Common myeloid progenitor, CD34-positive (primary cell): ENCODE measurements at regions not wholly inside any gene's neighbourhood (a gene's known extent, or its start where the extent isn't known, plus 50 kb on each side); places are given as distances from the start of the nearest gene placed in this dataset.

ENCODE experiments used
- CTCF ChIA-PET: fragments of 350-600 bp; sonication (Branson Sonifier 250); formaldehyde crosslinking; loops from one replicate; lab custom pipeline; 2021; ENCODE audit warnings: antibody characterized with exemption; lab: Charles Lee
- POLR2A ChIA-PET: fragments of 350-600 bp; sonication (Branson Sonifier 250); formaldehyde crosslinking; loops from one replicate; lab custom pipeline; 2021; ENCODE audit warnings: antibody characterized with exemption; lab: Charles Lee
- DNase-seq, 3 donors: peaks; one replicate each; pipeline versions ENCODE4 v3.0.0 to v3.0.0-alpha.2; 2013
- H3K27ac ChIP-seq, 2 experiments: 1 replicate in 1 of 2; 2 replicates in 1 of 2; pipeline ENCODE4 v1.7.0; 2013; ENCODE audit warnings: inconsistent platforms in 2 of 2, low read length in 2 of 2, mild to moderate bottlenecking in 2 of 2, low read depth in 1 of 2, moderate library complexity in 1 of 2; ENCODE audit not compliant: severe bottlenecking in 2 of 2, insufficient read depth in 1 of 2, poor library complexity in 1 of 2
- H3K27me3 ChIP-seq, 5 experiments: replicated peaks in 2 of 5; 1 replicate in 3 of 5; 2 replicates in 2 of 5; pipeline versions ENCODE4 v1.6.1 to v1.7.0; 2013; ENCODE audit warnings: low read length in 4 of 5, mild to moderate bottlenecking in 2 of 5, moderate library complexity in 2 of 5, inconsistent platforms in 1 of 5; ENCODE audit not compliant: insufficient read depth in 5 of 5, control insufficient read depth in 4 of 5
- H3K36me3 ChIP-seq, 4 experiments: 1 replicate in 2 of 4; 2 replicates in 2 of 4; pipeline versions ENCODE4 v1.6.1 to v1.7.0; 2013; ENCODE audit warnings: low read length in 3 of 4, control low read depth in 1 of 4, mild to moderate bottlenecking in 1 of 4; ENCODE audit not compliant: control insufficient read depth in 4 of 4, insufficient read depth in 4 of 4
- H3K4me1 ChIP-seq, 4 experiments: 1 replicate in 3 of 4; 2 replicates in 1 of 4; pipeline versions ENCODE4 v1.6.1 to v1.7.1; 2013; ENCODE audit warnings: low read length in 3 of 4, mild to moderate bottlenecking in 3 of 4, control low read depth in 1 of 4, inconsistent platforms in 1 of 4, moderate library complexity in 1 of 4; ENCODE audit not compliant: control insufficient read depth in 4 of 4, insufficient read depth in 4 of 4; ENCODE audit errors: control extremely low read depth in 1 of 4
- H3K4me3 ChIP-seq, 7 experiments: 1 replicate in 4 of 7; 2 replicates in 3 of 7; pipeline versions ENCODE4 v1.5.1 to v1.7.0; 2013; ENCODE audit warnings: mild to moderate bottlenecking in 7 of 7, low read length in 6 of 7, moderate library complexity in 6 of 7, inconsistent platforms in 2 of 7, low read depth in 2 of 7, control low read depth in 1 of 7; ENCODE audit not compliant: insufficient read depth in 4 of 7, control insufficient read depth in 1 of 7; ENCODE audit errors: extremely low read depth in 1 of 7
- H3K9me3 ChIP-seq, 5 experiments: 1 replicate in 4 of 5; 2 replicates in 1 of 5; pipeline versions ENCODE4 v1.6.1 to v1.7.1; 2013; ENCODE audit warnings: low read length in 4 of 5, mild to moderate bottlenecking in 2 of 5, inconsistent platforms in 1 of 5, low read depth in 1 of 5, moderate library complexity in 1 of 5; ENCODE audit not compliant: control insufficient read depth in 4 of 5, insufficient read depth in 2 of 5; ENCODE audit errors: control extremely low read depth in 1 of 5
- WGBS: methylation state at CpG from one replicate; pipeline ENCODE4 v1.1.5; 2013; ENCODE audit not compliant: insufficient coverage; 5-methylcytosine and 5-hydroxymethylcytosine counted together

GRCh38 chr13:76738616-76739015 lies 147.6 kb downstream of the KCTD12 start:
- H3K36me3 ChIP-seq = no peaks in the 10 kb centered on the region
- no peak overlapping the region for H3K27ac ChIP-seq
- peaks cover 0 to 23% (median 5%) of the 10 kb centered on the region in 5 experiments for H3K9me3 ChIP-seq
- no peak overlapping the region for H3K4me3 ChIP-seq
- POLR2A ChIA-PET = no interaction called here
- 94% methylated on average over 2 of the region's 3 CpGs for WGBS
- peaks cover 0 to 5% (median 0%) of the 10 kb centered on the region in 4 experiments for H3K4me1 ChIP-seq
- CTCF ChIA-PET = interaction anchor here (0.9 kb wide), 1 partner anchor 70 kb away, joined by 3 read pairs; no protein-coding TSS in a partner anchor
- no peak for DNase-seq
- H3K27me3 ChIP-seq = no peaks in the 10 kb centered on the region

- Histone ChIP-seq H3K27ac (no peak overlapping the region), H3K4me1 (peaks cover 0 to 5% (median 0%) of the 10 kb centered on the region in 4 experiments), H3K9me3 (peaks cover 0 to 16% (median 5%) of the 10 kb centered on the region in 5 experiments), H3K27me3 (no peaks in the 10 kb centered on the region), H3K36me3 (no peaks in the 10 kb centered on the region), H3K4me3 (no peak overlapping the region)
- POLR2A ChIA-PET = no interaction called here
- CTCF ChIA-PET = no interaction called here
- 100% methylated on average over 3 of the region's 3 CpGs for WGBS
- no peak for DNase-seq
Observed at GRCh38 chr13:76737526-76737925, 148.7 kb downstream of the KCTD12 start.

- POLR2A ChIA-PET = no interaction called here
- 92% methylated on average over 2 of the region's 3 CpGs for WGBS
- CTCF ChIA-PET = interaction anchor here (2.0 kb wide), 1 partner anchor 12 kb away, joined by 4 read pairs; no protein-coding TSS in a partner anchor
Observed at GRCh38 chr13:76735641-76736040, 150.6 kb downstream of the KCTD12 start.

DNA sequence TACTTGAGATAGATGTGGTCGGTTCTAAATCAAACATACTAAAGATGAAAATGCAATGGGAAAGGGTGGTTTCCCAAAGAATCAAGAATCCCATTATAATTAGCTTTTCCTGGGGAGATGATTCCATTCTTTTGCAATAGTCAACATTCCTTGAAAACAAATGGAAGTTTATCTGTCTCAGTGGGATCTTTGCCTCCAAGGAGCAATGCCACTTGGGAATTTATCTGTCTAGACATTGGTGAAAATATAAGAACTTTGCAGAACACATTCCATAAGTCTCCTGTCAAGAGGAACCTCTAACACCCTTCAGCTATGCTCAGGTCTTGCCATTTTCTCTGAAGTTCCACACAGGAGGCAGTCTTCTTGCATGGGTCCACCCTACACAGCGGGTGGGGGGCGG lies 152.5 kb downstream of the KCTD12 start:
- ChIA-PET CTCF (interaction anchor here (1.0 to 1.8 kb wide), 4 partner anchors 10 to 36 kb away, joined by 3 to 5 read pairs (median 4); no protein-coding TSS in a partner anchor), POLR2A (interaction anchor here (0.6 kb wide), 1 partner anchor 320 kb away, joined by 5 read pairs; no protein-coding TSS in a partner anchor)
- Histone ChIP-seq H3K4me3 (no peak overlapping the region), H3K4me1 (peaks cover 0 to 5% (median 0%) of the 10 kb centered on the region in 4 experiments), H3K9me3 (no peaks in the 10 kb centered on the region), H3K36me3 (no peaks in the 10 kb centered on the region), H3K27me3 (no peaks in the 10 kb centered on the region), H3K27ac (no peak overlapping the region)
- no CpG with 5 or more reads among the region's 3 CpGs for WGBS
- no peak for DNase-seq

More at GRCh38 chr13:76735641-76736040, 150.6 kb downstream of the KCTD12 start:
- no peak for DNase-seq
- no peaks in the 10 kb centered on the region for H3K36me3 ChIP-seq
- no peak overlapping the region for H3K27ac ChIP-seq
- H3K4me1 ChIP-seq = peaks cover 0 to 5% (median 0%) of the 10 kb centered on the region in 4 experiments
- H3K27me3 ChIP-seq = no peaks in the 10 kb centered on the region
- peaks cover 0 to 1% (median 0%) of the 10 kb centered on the region in 5 experiments for H3K9me3 ChIP-seq
- no peak overlapping the region for H3K4me3 ChIP-seq

GRCh38 chr13:76732367-76732766 lies 153.8 kb downstream of the KCTD12 start:
- Histone ChIP-seq H3K4me1 (peaks cover 0 to 5% (median 0%) of the 10 kb centered on the region in 4 experiments), H3K27ac (no peak overlapping the region), H3K4me3 (no peak overlapping the region), H3K27me3 (no peaks in the 10 kb centered on the region), H3K36me3 (no peaks in the 10 kb centered on the region), H3K9me3 (peaks cover 0 to 6% (median 2%) of the 10 kb centered on the region in 5 experiments)
- no peak for DNase-seq
- 100% methylated on average over 2 of the region's 2 CpGs for WGBS
- ChIA-PET CTCF (interaction anchor here (1.8 kb wide), 1 partner anchor 37 kb away, joined by 4 read pairs; no protein-coding TSS in a partner anchor), POLR2A (no interaction called here)

GRCh38 chr13:76730220-76730619 lies 156.0 kb downstream of the KCTD12 start:
- H3K27ac ChIP-seq = no peak overlapping the region
- ChIA-PET POLR2A (no interaction called here), CTCF (no interaction called here)
- no peaks in the 10 kb centered on the region for H3K27me3 ChIP-seq
- H3K4me1 ChIP-seq = no peaks in the 10 kb centered on the region
- WGBS = 95% methylated on average over 3 of the region's 4 CpGs
- no peak overlapping the region for H3K4me3 ChIP-seq
- H3K9me3 ChIP-seq = peaks cover 0 to 7% (median 2%) of the 10 kb centered on the region in 5 experiments
- H3K36me3 ChIP-seq = no peaks in the 10 kb centered on the region
- no peak for DNase-seq

- peaks cover 0 to 7% (median 2%) of the 10 kb centered on the region in 5 experiments for H3K9me3 ChIP-seq
- no peaks in the 10 kb centered on the region for H3K36me3 ChIP-seq
- H3K27me3 ChIP-seq = no peaks in the 10 kb centered on the region
- H3K4me3 ChIP-seq = no peak overlapping the region
- ChIA-PET POLR2A (no interaction called here), CTCF (no interaction called here)
- H3K4me1 ChIP-seq = peaks cover 0 to 5% (median 4%) of the 10 kb centered on the region in 4 experiments
- DNase-seq = no peak
- H3K27ac ChIP-seq = no peak overlapping the region
- WGBS = 100% methylated on average over 1 of the region's 1 CpG
Observed at GRCh38 chr13:76729691-76730090, 156.5 kb downstream of the KCTD12 start.
